ENCODE measurements at regions not wholly inside any gene's neighbourhood (a gene's known extent, or its start where the extent isn't known, plus 50 kb on each side); places are given as distances from the start of the nearest gene placed in this dataset.

DNA sequence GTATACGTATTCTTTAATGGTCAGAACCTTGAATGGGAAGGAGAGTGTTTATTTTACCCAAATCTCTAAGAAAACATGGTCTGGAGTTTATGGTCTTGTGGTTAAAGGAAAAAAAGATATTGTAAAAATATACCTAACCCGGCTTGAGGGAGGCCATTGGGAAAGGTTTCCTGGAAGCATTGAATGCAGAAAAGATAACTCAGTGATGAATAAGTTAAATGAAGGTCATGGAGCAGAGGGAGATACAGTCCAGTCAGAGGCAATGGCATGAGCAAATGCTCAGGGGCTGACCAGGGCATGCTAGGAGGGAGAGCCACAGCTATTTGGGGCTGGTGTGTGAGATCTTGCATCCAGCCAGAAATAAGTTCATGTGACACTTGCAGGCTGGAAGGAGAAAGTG, 430.4 kb upstream of the CDH5 start:
- TF ChIP-seq E2F5 (CRISPR knock-in tag; conservative IDR thresholded peaks at IDR 0.05) (no peak), CHCHD3 (CRISPR knock-in tag; IDR thresholded peaks at IDR 0.05) (no peak), GATA4 (IDR thresholded peaks at IDR 0.05; ENCODE audit: borderline replicate concordance, low read depth) (no peak), NR2F1 (CRISPR knock-in tag; IDR thresholded peaks at IDR 0.05) (no peak)
- TF ChIP-seq, protein P1, sequence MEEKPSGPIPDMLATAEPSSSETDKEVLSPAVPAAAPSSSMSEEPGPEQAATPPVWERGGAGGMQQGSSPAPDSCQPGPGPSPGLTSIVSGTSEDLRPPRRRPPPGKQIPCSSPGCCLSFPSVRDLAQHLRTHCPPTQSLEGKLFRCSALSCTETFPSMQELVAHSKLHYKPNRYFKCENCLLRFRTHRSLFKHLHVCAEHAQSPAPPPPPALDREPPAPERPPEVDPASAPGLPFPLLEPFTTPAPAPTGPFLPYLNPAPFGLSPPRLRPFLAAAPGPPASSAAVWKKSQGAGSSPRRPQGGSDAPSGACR (CRISPR knock-in tag; IDR thresholded peaks at IDR 0.05) = no peak
